SK-N-SH (cell line): ENCODE measurements at regions not wholly inside any gene's neighbourhood (a gene's known extent, or its start where the extent isn't known, plus 50 kb on each side); places are given as distances from the start of the nearest gene placed in this dataset.

Experiments
- CTCF ChIP-seq: fragments of 200-600 bp; sonication (generic); IDR thresholded peaks from 2 replicates; pipeline ENCODE4 v1.6.1; 2017; ENCODE audit warnings: antibody characterized with exemption, mild to moderate bottlenecking, moderate library complexity
- EZH2phosphoT487 ChIP-seq: fragments of 200-600 bp; sonication (generic); IDR thresholded peaks from 2 replicates; pipeline ENCODE4 v1.6.1; 2017; ENCODE audit warnings: low read depth, mixed run types, mild to moderate bottlenecking, antibody characterized with exemption, moderate library complexity, borderline replicate concordance
- FOSL2 ChIP-seq: IDR thresholded peaks from 2 replicates; pipeline ENCODE4 v1.4.0; 2012; ENCODE audit warnings: low read depth, mild to moderate bottlenecking, moderate library complexity, borderline replicate concordance
- GABPA ChIP-seq: IDR thresholded peaks from 2 replicates; pipeline ENCODE4 v1.4.0; 2012; ENCODE audit warnings: low read depth, mild to moderate bottlenecking
- MXI1 ChIP-seq: IDR thresholded peaks from 2 replicates; pipeline ENCODE4 v1.6.1; 2012; ENCODE audit warnings: mild to moderate bottlenecking, low read depth, low read length, improper control_type of control experiment
- POLR2AphosphoS5 ChIP-seq: IDR thresholded peaks from 2 replicates; pipeline ENCODE4 v1.6.1; 2012; ENCODE audit warnings: low read depth, low read length
- RAD21 ChIP-seq: IDR thresholded peaks from 2 replicates; pipeline ENCODE4 v1.6.1; 2012; ENCODE audit warnings: mild to moderate bottlenecking, low read length
- RFX5 ChIP-seq: IDR thresholded peaks from 2 replicates; pipeline ENCODE4 v1.6.1; 2012; ENCODE audit warnings: mild to moderate bottlenecking, improper control_type of control experiment, low read length
- TAF1 ChIP-seq: IDR thresholded peaks from 2 replicates; pipeline ENCODE4 v1.6.1; 2012; ENCODE audit warnings: low read depth, mild to moderate bottlenecking, low read length, moderate library complexity, borderline replicate concordance

- TF ChIP-seq FOSL2 (no peak), CTCF (no peak), RFX5 (no peak), MXI1 (no peak), TAF1 (no peak), POLR2AphosphoS5 (no peak), EZH2phosphoT487 (no peak), RAD21 (no peak), GABPA (no peak)
Measured at GRCh38 chr7:101757879-101758278, 59.5 kb upstream of the CUX1 start.
